ENCODE measurements at regions not wholly inside any gene's neighbourhood (a gene's known extent, or its start where the extent isn't known, plus 50 kb on each side); places are given as distances from the start of the nearest gene placed in this dataset.

- DNase-seq (ENCODE audit: low read depth) = no peak
Measured at GRCh38 chr4:45985038-45985437, 138.8 kb downstream of the GABRG1 start.

GRCh38 chr4:45971108-45971507 is 152.7 kb downstream of the GABRG1 start:
- no peak for DNase-seq (ENCODE audit: low read depth)
- no peak overlapping the region for H3K4me3 ChIP-seq (ENCODE audit: low read depth, low read length)

More at GRCh38 chr4:45985038-45985437, 138.8 kb downstream of the GABRG1 start:
- H3K4me3 ChIP-seq (ENCODE audit: low read depth, low read length) = no peak overlapping the region

DNA sequence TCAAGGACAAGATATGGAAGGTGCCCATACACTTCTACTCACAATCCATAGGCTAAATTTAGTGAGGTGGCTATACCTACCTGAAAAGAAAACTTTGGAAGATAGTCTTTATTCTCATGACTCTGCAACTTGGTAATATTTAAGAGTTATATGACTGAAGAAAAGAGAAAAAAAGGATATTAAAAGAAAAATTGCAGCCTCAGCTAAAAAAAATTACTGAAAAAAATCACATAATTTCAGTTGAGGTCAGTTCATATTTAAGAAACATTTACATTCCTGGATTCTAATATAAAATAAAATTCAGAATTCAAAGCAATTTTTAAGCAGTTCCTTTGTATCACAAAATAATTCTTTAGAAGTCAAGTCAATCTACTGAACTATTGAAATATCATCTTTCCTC is 166.5 kb downstream of the GABRG1 start:
- no peak overlapping the region for H3K4me3 ChIP-seq (ENCODE audit: low read depth, low read length)
- no peak for DNase-seq (ENCODE audit: low read depth)

DNA sequence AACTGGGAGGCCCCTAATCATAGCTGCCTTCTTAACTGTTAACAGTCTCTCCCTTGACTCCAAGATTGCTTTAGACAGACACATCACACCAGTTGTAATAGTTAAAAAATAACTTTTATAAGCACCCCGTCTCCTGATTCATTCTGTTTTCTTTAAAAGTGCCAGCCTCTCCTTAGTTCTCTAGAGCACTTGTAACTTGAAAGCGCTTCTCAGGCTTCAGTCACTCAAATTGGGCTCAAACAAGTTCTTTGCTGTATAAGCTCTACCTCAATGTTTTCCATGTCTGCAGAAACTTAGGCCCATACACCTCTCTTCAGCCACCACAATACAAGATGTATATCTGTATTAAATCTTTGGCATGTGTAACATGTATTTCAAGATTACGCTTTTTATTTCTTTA is 169.6 kb downstream of the GABRG1 start:
- H3K4me3 ChIP-seq (ENCODE audit: low read depth, low read length) = no peak overlapping the region
- no peak for DNase-seq (ENCODE audit: low read depth)

- H3K4me3 ChIP-seq (ENCODE audit: low read depth, low read length) = no peak overlapping the region
- DNase-seq (ENCODE audit: low read depth) = no peak
Measured at GRCh38 chr4:45951153-45951552, 172.7 kb downstream of the GABRG1 start.

- no peak for DNase-seq (ENCODE audit: low read depth)
- no peak overlapping the region for H3K4me3 ChIP-seq (ENCODE audit: low read depth, low read length)
Measured at GRCh38 chr4:45946699-45947098, 177.2 kb downstream of the GABRG1 start.

DNA sequence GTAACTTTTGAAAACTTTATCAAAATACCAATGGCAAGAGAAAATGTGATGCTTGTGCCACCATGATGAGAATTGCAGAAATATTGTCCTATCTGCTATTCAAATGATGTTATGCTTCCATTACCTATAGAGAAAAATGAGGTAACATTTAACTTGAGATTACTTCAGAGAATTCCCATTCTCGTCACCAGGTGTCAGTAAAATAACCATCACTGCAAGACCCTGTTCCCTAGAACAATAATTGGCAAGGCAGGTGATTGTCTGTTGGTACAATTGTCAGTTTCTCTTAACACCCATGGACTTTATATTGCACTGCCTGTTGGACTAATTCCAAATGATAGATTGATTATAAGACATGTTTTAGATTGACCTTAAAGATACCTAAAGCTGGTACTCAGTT is 179.9 kb downstream of the GABRG1 start:
- DNase-seq (ENCODE audit: low read depth) = no peak

GRCh38 chr4:45939056-45939455 is 184.8 kb downstream of the GABRG1 start:
- H3K4me3 ChIP-seq (ENCODE audit: low read depth, low read length) = no peak overlapping the region
- no peak for DNase-seq (ENCODE audit: low read depth)

More for the DNA sequence above, 179.9 kb downstream of the GABRG1 start:
- H3K4me3 ChIP-seq (ENCODE audit: low read depth, low read length) = no peak overlapping the region

- DNase-seq (ENCODE audit: low read depth) = no peak
- no peak overlapping the region for H3K4me3 ChIP-seq (ENCODE audit: low read depth, low read length)
Measured at GRCh38 chr4:45931154-45931553, 192.7 kb downstream of the GABRG1 start.

GRCh38 chr4:45927641-45928040 is 196.2 kb downstream of the GABRG1 start:
- no peak for DNase-seq (ENCODE audit: low read depth)
- no peak overlapping the region for H3K4me3 ChIP-seq (ENCODE audit: low read depth, low read length)

DNA sequence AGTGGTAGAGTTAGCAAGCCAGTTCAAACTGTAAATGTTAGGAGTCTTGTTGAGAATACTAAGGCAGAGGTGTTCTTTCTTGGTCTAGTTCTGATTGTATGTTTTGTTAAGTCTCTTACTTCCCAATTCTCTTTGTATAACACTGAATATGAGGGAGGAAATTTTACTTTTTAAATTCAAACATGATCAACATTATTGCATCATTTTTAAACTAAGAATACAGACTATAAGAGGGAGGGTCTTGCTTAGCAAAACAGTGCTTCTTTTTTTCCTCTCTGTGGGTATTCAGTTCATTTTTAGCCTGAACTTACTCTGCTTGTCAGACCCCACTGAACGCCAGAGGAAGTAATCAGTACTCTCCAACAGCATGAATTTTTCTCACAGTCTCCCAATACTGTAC is 198.0 kb downstream of the GABRG1 start:
- no peak overlapping the region for H3K4me3 ChIP-seq (ENCODE audit: low read depth, low read length)
- no peak for DNase-seq (ENCODE audit: low read depth)

DNA sequence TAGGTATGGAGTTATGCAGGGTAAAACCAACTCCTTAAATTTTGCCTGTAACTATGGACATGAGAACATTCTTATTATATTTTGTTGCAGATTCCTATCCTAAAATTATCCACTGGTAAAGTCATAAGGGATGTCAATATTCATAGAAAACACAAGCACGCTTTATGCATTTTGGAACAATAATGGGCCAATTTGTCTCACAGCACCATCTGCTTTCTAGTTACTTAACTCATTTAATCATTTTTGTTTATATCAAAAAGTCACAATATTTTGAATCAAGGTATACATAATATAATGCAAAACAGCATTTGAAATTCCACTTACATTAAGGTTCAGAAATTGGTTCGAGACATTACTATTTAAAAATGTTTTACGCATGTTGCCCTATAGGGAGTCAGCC is 203.0 kb downstream of the GABRG1 start:
- H3K4me3 ChIP-seq (ENCODE audit: low read depth, low read length) = no peak overlapping the region
- no peak for DNase-seq (ENCODE audit: low read depth)

GRCh38 chr4:45910511-45910910 is 213.3 kb downstream of the GABRG1 start:
- no peak for DNase-seq (ENCODE audit: low read depth)
- no peak overlapping the region for H3K4me3 ChIP-seq (ENCODE audit: low read depth, low read length)

DNA sequence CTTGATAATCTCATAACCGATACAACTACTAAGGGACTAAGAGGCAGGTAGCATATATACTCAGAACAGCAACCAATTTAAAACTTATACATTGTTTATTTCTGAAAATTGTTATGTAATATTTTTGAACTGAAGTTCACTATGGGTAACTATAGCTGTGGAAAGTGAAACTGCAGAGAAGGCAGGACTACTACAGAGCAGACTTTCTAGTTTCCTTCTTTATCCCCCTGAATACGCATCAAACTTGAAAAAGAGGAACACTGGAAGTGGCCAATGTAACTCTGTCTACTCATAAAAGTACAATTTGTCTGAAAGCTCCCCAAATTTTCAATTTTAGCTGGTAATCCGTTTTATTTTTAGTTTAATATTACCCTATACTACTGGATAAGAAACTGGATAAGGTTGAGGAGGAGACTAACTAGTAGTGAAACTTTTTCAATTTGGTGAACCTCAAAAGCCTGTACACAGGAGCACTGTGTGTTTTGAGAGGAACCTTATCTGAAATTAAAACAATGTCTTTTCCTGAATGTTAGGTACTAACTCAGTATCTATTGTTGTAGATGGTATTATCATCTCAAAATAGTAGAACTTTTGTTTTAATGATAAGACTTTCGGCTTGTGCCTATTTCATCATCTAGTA is 225.8 kb downstream of the GABRG1 start:
- no peak for DNase-seq (ENCODE audit: low read depth)
- H3K4me3 ChIP-seq (ENCODE audit: low read depth, low read length) = no peak overlapping the region

DNA sequence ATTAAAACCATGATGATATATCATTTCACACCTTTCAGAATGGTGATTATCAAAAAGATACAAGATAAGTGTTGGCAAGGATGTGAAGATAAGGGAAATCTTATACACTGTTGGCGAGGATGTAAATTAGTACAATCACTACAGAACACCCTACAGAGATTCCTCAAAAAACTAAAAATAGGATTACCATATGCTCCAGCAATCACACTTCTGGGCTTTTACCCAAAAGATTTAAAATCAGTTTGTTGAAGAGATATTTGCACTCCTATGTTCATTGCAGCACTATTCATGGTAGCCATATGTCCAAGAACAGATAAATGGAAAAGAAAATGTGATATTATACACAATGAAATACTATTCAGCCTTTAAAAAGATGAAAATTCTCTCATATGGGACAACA is 240.4 kb downstream of the GABRG1 start:
- H3K4me3 ChIP-seq (ENCODE audit: low read depth, low read length) = no peak overlapping the region
- DNase-seq (ENCODE audit: low read depth) = no peak

DNA sequence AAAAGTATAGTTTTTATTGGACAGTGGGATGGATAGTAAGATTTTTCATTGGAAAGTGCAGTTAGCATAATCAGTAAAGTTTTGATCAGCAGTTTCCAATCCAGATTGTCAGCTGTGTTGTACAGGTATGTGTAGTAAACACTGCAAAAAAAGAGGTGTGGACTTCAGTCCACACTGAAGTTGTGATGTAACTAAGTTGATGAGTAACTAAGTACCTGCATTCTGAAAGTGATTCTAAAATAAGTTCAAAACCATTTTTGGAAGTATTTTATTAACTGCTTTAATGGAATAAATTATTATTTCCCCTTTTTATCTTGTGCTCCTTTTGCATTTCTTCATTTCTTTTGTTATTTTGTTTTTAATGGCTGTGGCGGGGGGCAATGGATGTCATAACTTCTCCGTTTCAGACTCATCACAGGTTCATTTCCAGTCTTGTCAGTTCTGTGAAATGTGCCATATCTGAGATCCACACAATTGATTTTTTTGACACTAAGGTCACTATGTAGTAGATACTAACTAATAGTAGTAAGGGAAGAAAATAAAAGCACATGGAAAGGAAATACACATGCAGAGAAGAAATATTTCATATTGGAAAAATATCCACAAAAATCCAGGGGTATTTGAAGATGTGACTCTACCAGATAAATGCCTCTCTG is 247.5 kb downstream of the GABRG1 start:
- DNase-seq (ENCODE audit: low read depth) = no peak

GRCh38 chr4:45869184-45869583 is 254.7 kb downstream of the GABRG1 start:
- H3K4me3 ChIP-seq (ENCODE audit: low read depth, low read length) = no peak overlapping the region
- no peak for DNase-seq (ENCODE audit: low read depth)

More for the DNA sequence above, 247.5 kb downstream of the GABRG1 start:
- H3K4me3 ChIP-seq (ENCODE audit: low read depth, low read length) = no peak overlapping the region

- H3K4me3 ChIP-seq (ENCODE audit: low read depth, low read length) = no peak overlapping the region
- no peak for DNase-seq (ENCODE audit: low read depth)
Measured at GRCh38 chr4:45865781-45866180, 258.1 kb downstream of the GABRG1 start.

DNA sequence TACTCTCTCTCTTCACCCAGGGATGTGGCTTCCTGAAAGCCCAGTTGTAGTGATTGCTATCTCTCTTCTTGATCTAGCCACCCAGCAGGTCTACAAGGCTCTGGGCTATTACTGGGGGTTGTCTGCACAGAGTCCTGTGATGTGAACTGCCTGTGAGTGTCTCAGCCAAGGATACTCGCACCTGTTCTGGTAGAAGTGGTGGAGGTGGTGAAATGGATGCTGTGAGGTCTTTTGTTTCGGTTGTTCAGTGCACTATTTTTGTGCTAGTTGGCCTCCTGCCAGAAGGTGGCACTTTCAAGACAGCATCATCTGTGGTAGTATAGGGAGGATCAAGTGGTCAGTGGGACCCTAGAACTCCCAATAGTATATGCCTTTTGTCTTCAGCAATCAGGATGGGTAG is 268.0 kb downstream of the GABRG1 start:
- no peak overlapping the region for H3K4me3 ChIP-seq (ENCODE audit: low read depth, low read length)
- DNase-seq (ENCODE audit: low read depth) = no peak

- no peak overlapping the region for H3K4me3 ChIP-seq (ENCODE audit: low read depth, low read length)
- no peak for DNase-seq (ENCODE audit: low read depth)
Measured at GRCh38 chr4:45846016-45846415, 277.8 kb downstream of the GABRG1 start.

DNA sequence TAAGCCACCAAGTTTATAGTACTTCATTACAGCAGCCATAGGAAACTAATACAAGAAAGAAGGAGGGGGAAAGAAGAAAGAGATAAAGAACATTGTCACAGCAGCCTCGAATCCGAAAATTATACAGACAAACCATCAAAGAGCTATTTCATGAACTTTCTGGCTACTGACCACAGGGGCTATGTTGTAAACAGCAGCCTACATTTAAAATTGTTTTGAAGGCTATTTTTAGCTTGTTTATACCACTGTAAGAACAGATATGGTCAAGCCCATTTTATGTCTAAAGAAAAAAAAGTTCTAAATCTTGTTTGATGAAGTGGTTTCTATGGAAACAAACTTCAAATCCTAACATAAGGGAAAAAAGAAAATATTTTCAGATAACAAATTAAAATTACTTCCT is 282.1 kb downstream of the GABRG1 start:
- no peak overlapping the region for H3K4me3 ChIP-seq (ENCODE audit: low read depth, low read length)

More for the DNA sequence above, 282.1 kb downstream of the GABRG1 start:
- no peak for DNase-seq (ENCODE audit: low read depth)

Measured in skeletal muscle cell (primary cell).